ENCODE measurements at regions not wholly inside any gene's neighbourhood (a gene's known extent, or its start where the extent isn't known, plus 50 kb on each side); places are given as distances from the start of the nearest gene placed in this dataset.
A peak's percentile ranks its signal among the peaks of the same experiment; 100 is the strongest.

DNA sequence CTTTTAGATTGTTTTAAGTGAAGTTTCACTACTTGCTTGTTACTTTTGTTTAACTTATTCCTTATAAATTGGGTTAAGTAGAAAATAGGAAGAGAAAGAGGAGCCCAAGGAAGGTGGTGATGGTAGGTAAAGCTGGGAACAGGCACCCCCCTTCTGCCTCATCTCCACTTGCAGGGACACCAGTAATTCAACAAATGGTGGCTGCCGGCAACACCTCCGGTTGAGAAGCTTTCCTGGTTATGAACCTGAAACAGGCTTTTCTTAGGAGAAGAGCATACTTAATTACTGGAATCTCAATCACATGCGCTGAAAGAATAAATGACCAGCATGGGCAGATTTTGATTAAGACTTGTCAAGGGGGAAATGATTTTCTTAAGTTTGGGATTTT lies 158.9 kb upstream of the ZNF217 start:
- TF ChIP-seq, protein P1, sequence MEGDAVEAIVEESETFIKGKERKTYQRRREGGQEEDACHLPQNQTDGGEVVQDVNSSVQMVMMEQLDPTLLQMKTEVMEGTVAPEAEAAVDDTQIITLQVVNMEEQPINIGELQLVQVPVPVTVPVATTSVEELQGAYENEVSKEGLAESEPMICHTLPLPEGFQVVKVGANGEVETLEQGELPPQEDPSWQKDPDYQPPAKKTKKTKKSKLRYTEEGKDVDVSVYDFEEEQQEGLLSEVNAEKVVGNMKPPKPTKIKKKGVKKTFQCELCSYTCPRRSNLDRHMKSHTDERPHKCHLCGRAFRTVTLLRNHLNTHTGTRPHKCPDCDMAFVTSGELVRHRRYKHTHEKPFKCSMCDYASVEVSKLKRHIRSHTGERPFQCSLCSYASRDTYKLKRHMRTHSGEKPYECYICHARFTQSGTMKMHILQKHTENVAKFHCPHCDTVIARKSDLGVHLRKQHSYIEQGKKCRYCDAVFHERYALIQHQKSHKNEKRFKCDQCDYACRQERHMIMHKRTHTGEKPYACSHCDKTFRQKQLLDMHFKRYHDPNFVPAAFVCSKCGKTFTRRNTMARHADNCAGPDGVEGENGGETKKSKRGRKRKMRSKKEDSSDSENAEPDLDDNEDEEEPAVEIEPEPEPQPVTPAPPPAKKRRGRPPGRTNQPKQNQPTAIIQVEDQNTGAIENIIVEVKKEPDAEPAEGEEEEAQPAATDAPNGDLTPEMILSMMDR (IDR thresholded peaks at IDR 0.05; ENCODE audit: low read depth, low read length) = no peak

DNA sequence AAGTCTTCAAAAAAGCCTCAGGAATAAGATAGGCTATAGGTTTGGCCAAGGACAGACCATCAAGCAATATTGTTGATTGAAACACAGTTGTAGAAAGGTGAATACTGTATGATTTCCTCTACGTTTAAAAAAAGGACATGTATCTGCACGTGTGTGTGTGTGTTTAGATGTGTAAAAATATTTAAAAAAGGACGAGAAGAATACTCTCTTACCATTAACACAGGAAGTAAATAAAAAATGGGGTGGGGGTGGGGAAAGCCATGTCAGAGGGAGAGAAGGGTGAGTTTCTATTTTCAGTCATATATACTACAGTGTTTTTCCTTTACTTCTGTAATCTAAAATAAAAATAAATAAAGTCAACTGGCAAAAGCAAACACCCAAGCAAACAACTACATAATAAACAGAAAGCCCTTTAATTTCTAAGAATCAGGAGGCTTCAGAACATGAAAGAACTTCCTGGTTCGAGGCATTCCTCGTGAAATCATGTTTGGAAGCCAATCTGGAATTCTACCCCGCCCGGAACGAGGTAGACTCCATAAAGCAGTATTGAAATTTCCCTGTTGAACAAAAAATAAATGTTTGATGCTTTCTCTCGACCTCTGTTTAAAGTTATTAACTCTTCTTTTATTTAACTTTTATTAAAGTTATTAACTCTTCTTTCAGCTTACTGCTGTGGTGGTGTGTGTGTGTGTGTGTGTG lies 158.1 kb upstream of the ZNF217 start:
- TF ChIP-seq, protein P1 (IDR thresholded peaks at IDR 0.05; ENCODE audit: low read depth, low read length) = no peak
- DNase-seq (ENCODE audit: extremely low read depth, low read depth) = no peak

More for the DNA sequence above, 158.9 kb upstream of the ZNF217 start:
- DNase-seq (ENCODE audit: extremely low read depth, low read depth) = no peak

DNA sequence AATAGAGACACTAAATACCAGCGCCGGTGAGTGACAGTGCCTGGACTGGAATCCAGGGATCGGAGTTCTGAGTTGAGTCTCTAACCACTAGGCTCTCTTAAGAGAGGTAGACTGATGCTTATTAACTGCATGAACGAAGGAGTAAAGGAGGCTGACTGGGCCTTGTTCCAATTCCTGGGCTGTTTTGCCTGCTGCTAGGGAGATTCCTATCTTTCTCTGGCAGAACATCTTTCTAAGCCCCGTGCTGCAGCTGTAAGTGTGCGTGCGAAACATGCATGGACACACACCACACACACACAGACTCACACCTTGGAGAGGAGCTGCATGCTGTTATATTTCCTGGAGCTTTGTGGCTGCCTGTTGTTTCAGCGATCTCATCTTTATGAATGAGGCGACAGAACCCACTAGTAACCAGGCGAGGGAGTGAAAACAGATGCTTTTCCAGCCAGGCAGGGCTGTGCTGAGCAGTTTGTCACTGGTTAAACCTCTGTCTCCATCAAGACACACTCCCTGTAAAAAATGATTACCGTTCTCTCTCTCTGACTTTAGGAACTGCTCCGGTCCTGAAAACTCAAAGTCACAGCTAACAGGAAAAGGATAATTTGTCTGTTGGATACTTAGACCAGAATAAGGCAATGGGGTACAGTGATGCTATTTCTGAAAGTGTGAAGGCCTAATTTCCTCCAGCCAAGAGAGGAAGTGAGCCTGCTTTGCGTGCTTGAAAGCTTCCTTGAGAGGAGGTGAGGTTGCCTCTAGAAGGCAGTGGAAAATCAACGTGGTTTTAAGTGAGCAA lies 157.4 kb upstream of the ZNF217 start:
- DNase-seq (ENCODE audit: extremely low read depth, low read depth) = peak; percentile 81
- TF ChIP-seq, protein P1 (IDR thresholded peaks at IDR 0.05; ENCODE audit: low read depth, low read length) = no peak

GRCh38 chr20:53749499-53749898 lies 155.9 kb upstream of the ZNF217 start:
- no peak for DNase-seq (ENCODE audit: extremely low read depth, low read depth)
- TF ChIP-seq, protein P1 (IDR thresholded peaks at IDR 0.05; ENCODE audit: low read depth, low read length) = no peak

- DNase-seq (ENCODE audit: extremely low read depth, low read depth) = no peak
- TF ChIP-seq, protein P1 (IDR thresholded peaks at IDR 0.05; ENCODE audit: low read depth, low read length) = no peak
Measured at GRCh38 chr20:53748821-53749421, 155.3 kb upstream of the ZNF217 start.

GRCh38 chr20:53748176-53748575 lies 154.5 kb upstream of the ZNF217 start:
- no peak for DNase-seq (ENCODE audit: extremely low read depth, low read depth)
- TF ChIP-seq, protein P1 (IDR thresholded peaks at IDR 0.05; ENCODE audit: low read depth, low read length) = no peak
